ENCODE measurements at regions not wholly inside any gene's neighbourhood (a gene's known extent, or its start where the extent isn't known, plus 50 kb on each side); places are given as distances from the start of the nearest gene placed in this dataset.
"Not testable (repeated sequence)": the region's sequence is repeated elsewhere in the genome, so short reads cannot be mapped to it uniquely, and the experiment has no call there.

- no peak for DNase-seq
Measured at GRCh38 chr13:53101883-53102282, 73.3 kb downstream of the OLFM4 start.

- DNase-seq, result no peak
Measured at GRCh38 chr13:53104136-53104535, 75.5 kb downstream of the OLFM4 start.

GRCh38 chr13:53105477-53105876, 76.9 kb downstream of the OLFM4 start:
- DNase-seq, result no peak

- no peak for DNase-seq
Measured at GRCh38 chr13:53105890-53106289, 77.3 kb downstream of the OLFM4 start.

GRCh38 chr13:53110181-53110580, 81.6 kb downstream of the OLFM4 start:
- DNase-seq, result no peak

GRCh38 chr13:53110614-53111013, 82.0 kb downstream of the OLFM4 start:
- no peak for DNase-seq

- DNase-seq, result no peak
Measured at GRCh38 chr13:53112522-53112921, 83.9 kb downstream of the OLFM4 start.

GRCh38 chr13:53117048-53117447, 88.4 kb downstream of the OLFM4 start:
- not testable (repeated sequence) for DNase-seq

GRCh38 chr13:53121131-53121773, 92.6 kb downstream of the OLFM4 start:
- DNase-seq, result no peak

GRCh38 chr13:53121919-53122318, 93.3 kb downstream of the OLFM4 start:
- no peak for DNase-seq

- no peak for DNase-seq
Measured at GRCh38 chr13:53123536-53123935, 94.9 kb downstream of the OLFM4 start.

- peak; percentile 45 for DNase-seq
Measured at GRCh38 chr13:53124623-53125022, 96.0 kb downstream of the OLFM4 start.

- no peak for DNase-seq
Measured at GRCh38 chr13:53126841-53127245, 98.2 kb downstream of the OLFM4 start.

GRCh38 chr13:53127373-53127772, 98.8 kb downstream of the OLFM4 start:
- DNase-seq, result no peak

- no peak for DNase-seq
Measured at GRCh38 chr13:53129864-53130393, 101.3 kb downstream of the OLFM4 start.

- no peak for DNase-seq
Measured at GRCh38 chr13:53131361-53131760, 102.7 kb downstream of the OLFM4 start.

GRCh38 chr13:53135301-53135700, 106.7 kb downstream of the OLFM4 start:
- DNase-seq, result no peak

- DNase-seq, result no peak
Measured at GRCh38 chr13:53136554-53137215, 108.1 kb downstream of the OLFM4 start.

GRCh38 chr13:53137779-53138178, 109.2 kb downstream of the OLFM4 start:
- DNase-seq, result peak; percentile 13

GRCh38 chr13:53138376-53139036, 109.9 kb downstream of the OLFM4 start:
- no peak for DNase-seq

GRCh38 chr13:53141336-53141735, 112.7 kb downstream of the OLFM4 start:
- DNase-seq, result no peak

- no peak for DNase-seq
Measured at GRCh38 chr13:53142306-53142705, 113.7 kb downstream of the OLFM4 start.

GRCh38 chr13:53143757-53144339, 115.2 kb downstream of the OLFM4 start:
- DNase-seq, result no peak

GRCh38 chr13:53144826-53145225, 116.2 kb downstream of the OLFM4 start:
- peak; percentile 83 for DNase-seq

Data from suppressor macrophage treated with lipopolysaccharide for 4 hours (primary cell).